ENCODE measurements at regions not wholly inside any gene's neighbourhood (a gene's known extent, or its start where the extent isn't known, plus 50 kb on each side); places are given as distances from the start of the nearest gene placed in this dataset.

- in situ Hi-C loops (cut with HindIII; ENCODE audit: low pct_unique_long_range_greater_than_20kb, low sequenced_read_pairs), result no loop called here
Observed at GRCh38 chr10:71127773-71128172, 84.6 kb upstream of the UNC5B start.

DNA sequence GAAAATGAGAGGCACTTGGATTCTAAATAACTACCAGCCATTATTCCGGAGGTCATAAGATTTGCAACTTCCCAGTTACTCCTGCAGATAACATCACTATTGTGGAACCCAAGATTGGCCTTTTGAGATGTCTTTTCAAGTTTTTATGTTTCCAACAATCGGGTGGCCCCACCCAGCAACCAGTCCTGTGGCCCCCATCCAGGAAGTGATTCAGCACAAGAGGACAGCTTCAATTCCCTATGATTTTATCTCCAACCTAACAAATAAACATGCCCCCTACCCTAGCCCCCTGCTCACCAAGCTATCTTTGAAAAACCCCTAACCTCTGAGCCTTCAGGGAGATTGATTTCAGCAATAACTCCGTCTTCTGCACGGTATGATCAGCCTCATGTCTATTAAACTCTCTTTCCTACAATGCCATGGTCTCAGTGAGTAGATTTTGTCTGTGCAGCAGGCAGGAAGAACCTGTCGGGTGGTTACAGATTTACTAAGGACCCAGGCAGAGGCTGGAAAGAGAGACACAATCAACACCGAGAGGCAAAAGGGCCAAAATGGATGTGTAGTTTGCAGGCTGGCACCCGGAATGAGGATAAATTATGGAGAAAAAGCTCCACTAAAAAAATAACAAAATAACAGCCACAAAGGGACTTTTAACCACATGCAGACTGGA is 83.9 kb upstream of the UNC5B start:
- Histone ChIP-seq H3K27ac (ENCODE audit: low read length) (no peak overlapping the region), H3K4me1 (ENCODE audit: control insufficient read depth, insufficient read depth, low read length) (no peaks in the 10 kb centered on the region), H3K27me3 (ENCODE audit: control insufficient read depth, insufficient read depth, low read length) (peaks cover 18% of the 10 kb centered on the region), H3K4me3 (ENCODE audit: low read depth in 2 of 2, low read length in 2 of 2) (no peak overlapping the region), H3K36me3 (ENCODE audit: control insufficient read depth, insufficient read depth, low read length) (no peaks in the 10 kb centered on the region), H3K9me3 (ENCODE audit: control insufficient read depth, insufficient read depth, low read depth, low read length) (no peaks in the 10 kb centered on the region)
- DNase-seq (ENCODE audit: low read depth, low spot score), result no peak
- POLR2A ChIA-PET, result no interaction called here
- CTCF ChIA-PET, result no interaction called here
- BruUV-seq (replicated peaks), result no TSS peak
- intact Hi-C loops (cut with micrococcal nuclease; ENCODE audit: unreplicated experiment) (no loop called here), in situ Hi-C loops (cut with HindIII; ENCODE audit: low pct_unique_long_range_greater_than_20kb, low sequenced_read_pairs) (no loop called here)
- TF ChIP-seq TCF7L2 (IDR thresholded peaks at IDR 0.05; ENCODE audit: low read depth, low read length), result no peak
- TF ChIP-seq POLR2AphosphoS5 (IDR thresholded peaks at IDR 0.05; ENCODE audit: low read depth, low read length), result no peak
- TF ChIP-seq, protein P1, sequence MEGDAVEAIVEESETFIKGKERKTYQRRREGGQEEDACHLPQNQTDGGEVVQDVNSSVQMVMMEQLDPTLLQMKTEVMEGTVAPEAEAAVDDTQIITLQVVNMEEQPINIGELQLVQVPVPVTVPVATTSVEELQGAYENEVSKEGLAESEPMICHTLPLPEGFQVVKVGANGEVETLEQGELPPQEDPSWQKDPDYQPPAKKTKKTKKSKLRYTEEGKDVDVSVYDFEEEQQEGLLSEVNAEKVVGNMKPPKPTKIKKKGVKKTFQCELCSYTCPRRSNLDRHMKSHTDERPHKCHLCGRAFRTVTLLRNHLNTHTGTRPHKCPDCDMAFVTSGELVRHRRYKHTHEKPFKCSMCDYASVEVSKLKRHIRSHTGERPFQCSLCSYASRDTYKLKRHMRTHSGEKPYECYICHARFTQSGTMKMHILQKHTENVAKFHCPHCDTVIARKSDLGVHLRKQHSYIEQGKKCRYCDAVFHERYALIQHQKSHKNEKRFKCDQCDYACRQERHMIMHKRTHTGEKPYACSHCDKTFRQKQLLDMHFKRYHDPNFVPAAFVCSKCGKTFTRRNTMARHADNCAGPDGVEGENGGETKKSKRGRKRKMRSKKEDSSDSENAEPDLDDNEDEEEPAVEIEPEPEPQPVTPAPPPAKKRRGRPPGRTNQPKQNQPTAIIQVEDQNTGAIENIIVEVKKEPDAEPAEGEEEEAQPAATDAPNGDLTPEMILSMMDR (IDR thresholded peaks at IDR 0.05), result no peak
- TF ChIP-seq SIN3A (IDR thresholded peaks at IDR 0.05; ENCODE audit: borderline replicate concordance, insufficient read depth, low read depth, low read length), result no peak
- no peak for ATAC-seq

More at GRCh38 chr10:71127773-71128172, 84.6 kb upstream of the UNC5B start:
- POLR2A ChIA-PET, result no interaction called here
- peaks cover 16% of the 10 kb centered on the region for H3K27me3 ChIP-seq (ENCODE audit: control insufficient read depth, insufficient read depth, low read length)
- intact Hi-C loops (cut with micrococcal nuclease; ENCODE audit: unreplicated experiment), result no loop called here
- no TSS peak for BruUV-seq (replicated peaks)
- DNase-seq (ENCODE audit: low read depth, low spot score) (no peak), ATAC-seq (no peak)
- no peaks in the 10 kb centered on the region for H3K9me3 ChIP-seq (ENCODE audit: control insufficient read depth, insufficient read depth, low read depth, low read length)
- H3K4me3 ChIP-seq (ENCODE audit: low read depth in 2 of 2, low read length in 2 of 2), result no peak overlapping the region
- no peaks in the 10 kb centered on the region for H3K4me1 ChIP-seq (ENCODE audit: control insufficient read depth, insufficient read depth, low read length)
- CTCF ChIA-PET, result no interaction called here
- no peak for TF ChIP-seq REST (IDR thresholded peaks at IDR 0.05; ENCODE audit: insufficient read depth in 1 of 2, low read depth in 2 of 2, low read length in 1 of 2)
- TF ChIP-seq POLR2AphosphoS5 (IDR thresholded peaks at IDR 0.05; ENCODE audit: low read depth, low read length), result no peak
- TF ChIP-seq, protein P1 (IDR thresholded peaks at IDR 0.05), result no peak
- TF ChIP-seq TCF7L2 (IDR thresholded peaks at IDR 0.05; ENCODE audit: low read depth, low read length), result no peak
- TF ChIP-seq SIN3A (IDR thresholded peaks at IDR 0.05; ENCODE audit: borderline replicate concordance, insufficient read depth, low read depth, low read length), result no peak
- H3K36me3 ChIP-seq (ENCODE audit: control insufficient read depth, insufficient read depth, low read length), result no peaks in the 10 kb centered on the region
- H3K27ac ChIP-seq (ENCODE audit: low read length), result no peak overlapping the region

All from Panc1 (cell line).